ENCODE measurements at regions not wholly inside any gene's neighbourhood (a gene's known extent, or its start where the extent isn't known, plus 50 kb on each side); places are given as distances from the start of the nearest gene placed in this dataset.

GRCh38 chr4:4780729-4781244 is 78.7 kb upstream of the MSX1 start:
- TF ChIP-seq EZH2phosphoT487 (IDR thresholded peaks at IDR 0.05; ENCODE audit: borderline replicate concordance, low read length) (no peak), CTCF (IDR thresholded peaks at IDR 0.05; ENCODE audit: low read depth, low read length, poor library complexity, severe bottlenecking) (no peak)
- H3K9me3 ChIP-seq (ENCODE audit: control insufficient read depth, insufficient read depth, low read length) = no peaks in the 10 kb centered on the region
- H3K9me2 ChIP-seq (replicated peaks; ENCODE audit: control insufficient read depth, low read length) = no peaks in the 10 kb centered on the region
- no peaks in the 10 kb centered on the region for H3K4me1 ChIP-seq (ENCODE audit: control insufficient read depth, low read length)
- H3K79me2 ChIP-seq (ENCODE audit: control insufficient read depth, low read length) = no peaks in the 10 kb centered on the region
- H3K4me2 ChIP-seq (ENCODE audit: low read length) = no peak overlapping the region
- H3K27me3 ChIP-seq (ENCODE audit: control insufficient read depth, low read length) = no peaks in the 10 kb centered on the region
- no peak overlapping the region for H3K27ac ChIP-seq (ENCODE audit: low read depth, low read length)
- H3K4me3 ChIP-seq (ENCODE audit: low read length) = no peak overlapping the region
- H3K36me3 ChIP-seq (ENCODE audit: control insufficient read depth, low read length) = no peaks in the 10 kb centered on the region
- no peaks in the 10 kb centered on the region for H3F3A ChIP-seq (ENCODE audit: control insufficient read depth, insufficient read depth)
- H4K20me1 ChIP-seq (ENCODE audit: control insufficient read depth, insufficient read depth, low read depth, low read length) = no peaks in the 10 kb centered on the region

GRCh38 chr4:4779486-4779885 is 80.0 kb upstream of the MSX1 start:
- Histone ChIP-seq H3K9me2 (replicated peaks; ENCODE audit: control insufficient read depth, low read length) (no peaks in the 10 kb centered on the region), H3K36me3 (ENCODE audit: control insufficient read depth, low read length) (no peaks in the 10 kb centered on the region), H3K79me2 (ENCODE audit: control insufficient read depth, low read length) (no peaks in the 10 kb centered on the region), H3K4me2 (ENCODE audit: low read length) (no peak overlapping the region), H3K4me1 (ENCODE audit: control insufficient read depth, low read length) (no peaks in the 10 kb centered on the region), H4K20me1 (ENCODE audit: control insufficient read depth, insufficient read depth, low read depth, low read length) (no peaks in the 10 kb centered on the region), H3K27me3 (ENCODE audit: control insufficient read depth, low read length) (no peaks in the 10 kb centered on the region), H3K27ac (ENCODE audit: low read depth, low read length) (no peak overlapping the region), H3K4me3 (ENCODE audit: low read length) (no peak overlapping the region), H3F3A (ENCODE audit: control insufficient read depth, insufficient read depth) (no peaks in the 10 kb centered on the region), H3K9me3 (ENCODE audit: control insufficient read depth, insufficient read depth, low read length) (no peaks in the 10 kb centered on the region)
- TF ChIP-seq EZH2phosphoT487 (IDR thresholded peaks at IDR 0.05; ENCODE audit: borderline replicate concordance, low read length) (no peak), CTCF (IDR thresholded peaks at IDR 0.05; ENCODE audit: low read depth, low read length, poor library complexity, severe bottlenecking) (no peak)

GRCh38 chr4:4779054-4779453 is 80.4 kb upstream of the MSX1 start:
- Histone ChIP-seq H3K4me2 (ENCODE audit: low read length) (no peak overlapping the region), H3K9me3 (ENCODE audit: control insufficient read depth, insufficient read depth, low read length) (no peaks in the 10 kb centered on the region), H3K4me3 (ENCODE audit: low read length) (no peak overlapping the region), H3K27me3 (ENCODE audit: control insufficient read depth, low read length) (no peaks in the 10 kb centered on the region), H3K79me2 (ENCODE audit: control insufficient read depth, low read length) (no peaks in the 10 kb centered on the region), H3K4me1 (ENCODE audit: control insufficient read depth, low read length) (no peaks in the 10 kb centered on the region), H4K20me1 (ENCODE audit: control insufficient read depth, insufficient read depth, low read depth, low read length) (no peaks in the 10 kb centered on the region), H3K27ac (ENCODE audit: low read depth, low read length) (no peak overlapping the region), H3F3A (ENCODE audit: control insufficient read depth, insufficient read depth) (no peaks in the 10 kb centered on the region), H3K9me2 (replicated peaks; ENCODE audit: control insufficient read depth, low read length) (no peaks in the 10 kb centered on the region), H3K36me3 (ENCODE audit: control insufficient read depth, low read length) (no peaks in the 10 kb centered on the region)
- no peak for TF ChIP-seq CTCF (IDR thresholded peaks at IDR 0.05; ENCODE audit: low read depth, low read length, poor library complexity, severe bottlenecking)

- Histone ChIP-seq H3F3A (ENCODE audit: control insufficient read depth, insufficient read depth) (no peaks in the 10 kb centered on the region), H3K4me1 (ENCODE audit: control insufficient read depth, low read length) (no peaks in the 10 kb centered on the region), H3K4me3 (ENCODE audit: low read length) (no peak overlapping the region), H3K27ac (ENCODE audit: low read depth, low read length) (no peak overlapping the region), H3K9me3 (ENCODE audit: control insufficient read depth, insufficient read depth, low read length) (no peaks in the 10 kb centered on the region), H4K20me1 (ENCODE audit: control insufficient read depth, insufficient read depth, low read depth, low read length) (no peaks in the 10 kb centered on the region), H3K4me2 (ENCODE audit: low read length) (no peak overlapping the region), H3K79me2 (ENCODE audit: control insufficient read depth, low read length) (no peaks in the 10 kb centered on the region), H3K9me2 (replicated peaks; ENCODE audit: control insufficient read depth, low read length) (no peaks in the 10 kb centered on the region), H3K36me3 (ENCODE audit: control insufficient read depth, low read length) (no peaks in the 10 kb centered on the region), H3K27me3 (ENCODE audit: control insufficient read depth, low read length) (no peaks in the 10 kb centered on the region)
- TF ChIP-seq CTCF (IDR thresholded peaks at IDR 0.05; ENCODE audit: low read depth, low read length, poor library complexity, severe bottlenecking) (no peak), EZH2phosphoT487 (IDR thresholded peaks at IDR 0.05; ENCODE audit: borderline replicate concordance, low read length) (no peak)
Measured at GRCh38 chr4:4778554-4778953, 80.9 kb upstream of the MSX1 start.
